ENCODE measurements at regions not wholly inside any gene's neighbourhood (a gene's known extent, or its start where the extent isn't known, plus 50 kb on each side); places are given as distances from the start of the nearest gene placed in this dataset.
"Not testable (repeated sequence)": the region's sequence is repeated elsewhere in the genome, so short reads cannot be mapped to it uniquely, and the experiment has no call there.

- no peak for DNase-seq (ENCODE audit: low spot score)
Measured at GRCh38 chr14:97143456-97143855, 346.3 kb downstream of the VRK1 start.

- not testable (repeated sequence) for DNase-seq (ENCODE audit: low spot score)
Measured at GRCh38 chr14:97148021-97148420, 350.8 kb downstream of the VRK1 start.

GRCh38 chr14:97149775-97150174 is 352.6 kb downstream of the VRK1 start:
- DNase-seq (ENCODE audit: low spot score) = no peak

- no peak for DNase-seq (ENCODE audit: low spot score)
Measured at GRCh38 chr14:97153527-97153926, 356.3 kb downstream of the VRK1 start.

GRCh38 chr14:97155320-97155719 is 358.1 kb downstream of the VRK1 start:
- DNase-seq (ENCODE audit: low spot score) = no peak

- DNase-seq (ENCODE audit: low spot score) = no peak
Measured at GRCh38 chr14:97155814-97156213, 358.6 kb downstream of the VRK1 start.

- DNase-seq (ENCODE audit: low spot score) = no peak
Measured at GRCh38 chr14:97156705-97157104, 359.5 kb downstream of the VRK1 start.

- DNase-seq (ENCODE audit: low spot score) = no peak
Measured at GRCh38 chr14:97158102-97158501, 360.9 kb downstream of the VRK1 start.

- DNase-seq (ENCODE audit: low spot score) = no peak
Measured at GRCh38 chr14:97159124-97159523, 361.9 kb downstream of the VRK1 start.

GRCh38 chr14:97162621-97163020 is 365.4 kb downstream of the VRK1 start:
- no peak for DNase-seq (ENCODE audit: low spot score)

- DNase-seq (ENCODE audit: low spot score) = no peak
Measured at GRCh38 chr14:97164021-97164420, 366.8 kb downstream of the VRK1 start.

GRCh38 chr14:97166497-97166896 is 369.3 kb downstream of the VRK1 start:
- DNase-seq (ENCODE audit: low spot score) = no peak

- not testable (repeated sequence) for DNase-seq (ENCODE audit: low spot score)
Measured at GRCh38 chr14:97167577-97167976, 370.4 kb downstream of the VRK1 start.

- DNase-seq (ENCODE audit: low spot score) = no peak
Measured at GRCh38 chr14:97172644-97173043, 375.5 kb downstream of the VRK1 start.

GRCh38 chr14:97177016-97177415 is 379.8 kb downstream of the VRK1 start:
- DNase-seq (ENCODE audit: low spot score) = no peak

GRCh38 chr14:97177635-97178034 is 380.5 kb downstream of the VRK1 start:
- DNase-seq (ENCODE audit: low spot score) = no peak

GRCh38 chr14:97178781-97179180 is 381.6 kb downstream of the VRK1 start:
- no peak for DNase-seq (ENCODE audit: low spot score)

GRCh38 chr14:97179573-97179972 is 382.4 kb downstream of the VRK1 start:
- DNase-seq (ENCODE audit: low spot score) = no peak

GRCh38 chr14:97180304-97181200 is 383.4 kb downstream of the VRK1 start:
- no peak for DNase-seq (ENCODE audit: low spot score)

GRCh38 chr14:97185186-97185585 is 388.0 kb downstream of the VRK1 start:
- no peak for DNase-seq (ENCODE audit: low spot score)

- no peak for DNase-seq (ENCODE audit: low spot score)
Measured at GRCh38 chr14:97187916-97188315, 390.7 kb downstream of the VRK1 start.

GRCh38 chr14:97196336-97196735 is 399.2 kb downstream of the VRK1 start:
- DNase-seq (ENCODE audit: low spot score) = no peak

GRCh38 chr14:97198813-97199212 is 401.6 kb downstream of the VRK1 start:
- DNase-seq (ENCODE audit: low spot score) = no peak

- no peak for DNase-seq (ENCODE audit: low spot score)
Measured at GRCh38 chr14:97200245-97200644, 403.1 kb downstream of the VRK1 start.
